ENCODE measurements at regions not wholly inside any gene's neighbourhood (a gene's known extent, or its start where the extent isn't known, plus 50 kb on each side); places are given as distances from the start of the nearest gene placed in this dataset.
A peak's percentile ranks its signal among the peaks of the same experiment; 100 is the strongest.

- DNase-seq (ENCODE audit: low read depth) (no peak), FAIRE-seq (no peak)
- no peaks in the 10 kb centered on the region for H3K4me1 Mint-ChIP-seq (ENCODE audit: low read depth, unreplicated experiment)
- no peaks in the 10 kb centered on the region for H4K20me1 ChIP-seq (ENCODE audit: insufficient read depth, low read length)
- H2AFZ ChIP-seq (ENCODE audit: low read depth, low read length) = no peak overlapping the region
- no peaks in the 10 kb centered on the region for H3K79me2 ChIP-seq (ENCODE audit: insufficient read depth, low read length)
- peaks cover 5% of the 10 kb centered on the region for H3K4me1 ChIP-seq (ENCODE audit: insufficient read depth, low read length)
- H3K36me3 ChIP-seq (ENCODE audit: insufficient read depth, low read length) = no peaks in the 10 kb centered on the region
- peaks cover 20% of the 10 kb centered on the region for H3K27me3 Mint-ChIP-seq (ENCODE audit: low read depth, unreplicated experiment)
- H3K36me3 Mint-ChIP-seq (ENCODE audit: low read depth, unreplicated experiment) = peaks cover 5% of the 10 kb centered on the region
- no peak for TF ChIP-seq EZH2 (IDR thresholded peaks at IDR 0.05; ENCODE audit: insufficient read depth, low read length)
- no peak for TF ChIP-seq CTCF (IDR thresholded peaks at IDR 0.05; ENCODE audit: insufficient read depth, low read depth, low read length)
- H3K4me3 Mint-ChIP-seq (ENCODE audit: unreplicated experiment) = no peak overlapping the region
- peaks cover 6% of the 10 kb centered on the region for H3K9me3 Mint-ChIP-seq (ENCODE audit: unreplicated experiment)
- H3K27me3 ChIP-seq (ENCODE audit: insufficient read depth, low read length) = no peaks in the 10 kb centered on the region
- H3K27ac Mint-ChIP-seq (ENCODE audit: unreplicated experiment) = no peak overlapping the region
- no peak overlapping the region for H3K9ac ChIP-seq (ENCODE audit: low read length)
- H3K9me3 ChIP-seq (ENCODE audit: insufficient read depth, low read depth, low read length) = no peaks in the 10 kb centered on the region
- no peak overlapping the region for H3K4me3 ChIP-seq (ENCODE audit: insufficient read depth, low read depth, low read length)
- no peak overlapping the region for H3K27ac ChIP-seq (ENCODE audit: low read depth, low read length)
- H3K4me2 ChIP-seq (ENCODE audit: low read length) = no peak overlapping the region
These were observed 248.7 kb downstream of the MN1 start for GRCh38 chr22:27552863-27553262.

DNA sequence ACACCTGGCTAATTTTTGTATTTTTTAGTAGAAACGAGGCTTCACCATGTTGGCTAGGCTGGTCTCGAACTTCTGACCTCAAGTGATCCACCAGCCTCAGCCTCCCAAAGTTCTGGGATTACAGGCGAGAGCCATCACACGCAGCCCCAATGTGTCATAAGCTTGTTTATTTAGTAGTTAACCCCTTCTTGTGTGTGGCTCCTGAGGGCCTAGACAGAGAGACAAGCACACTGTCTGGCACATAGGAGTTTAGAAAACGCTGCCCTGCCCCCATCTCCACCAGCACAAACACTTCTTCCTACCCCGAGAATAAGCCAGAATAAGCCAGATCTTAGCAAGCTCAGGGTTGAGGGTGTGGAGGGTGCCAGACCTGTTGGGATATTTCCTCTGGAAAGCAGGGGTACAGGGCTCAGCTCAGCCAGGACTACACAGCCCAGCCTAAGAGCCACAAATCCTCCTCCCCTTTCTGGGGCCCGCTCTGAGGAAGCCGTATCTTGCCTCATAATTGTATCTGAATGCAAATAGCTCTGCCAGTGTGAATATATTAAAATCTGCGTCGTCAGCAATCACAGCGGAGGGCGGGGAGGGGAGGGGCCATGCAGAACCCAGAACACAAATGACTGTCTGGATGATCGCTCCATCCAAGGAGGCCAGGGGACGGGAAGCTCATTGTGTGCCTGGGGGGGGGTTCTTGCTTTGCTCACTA lies 247.3 kb downstream of the MN1 start:
- H3K27ac Mint-ChIP-seq (ENCODE audit: unreplicated experiment) = no peak overlapping the region
- H3K27ac ChIP-seq (ENCODE audit: low read depth, low read length) = no peak overlapping the region
- TF ChIP-seq CTCF (IDR thresholded peaks at IDR 0.05; ENCODE audit: insufficient read depth, low read depth, low read length) (no peak), EZH2 (IDR thresholded peaks at IDR 0.05; ENCODE audit: insufficient read depth, low read length) (no peak)
- H3K79me2 ChIP-seq (ENCODE audit: insufficient read depth, low read length) = no peaks in the 10 kb centered on the region
- FAIRE-seq (no peak), DNase-seq (ENCODE audit: low read depth) (peak; percentile 49)
- H3K4me1 Mint-ChIP-seq (ENCODE audit: low read depth, unreplicated experiment) = no peaks in the 10 kb centered on the region
- no peak overlapping the region for H3K4me3 Mint-ChIP-seq (ENCODE audit: unreplicated experiment)
- H3K36me3 Mint-ChIP-seq (ENCODE audit: low read depth, unreplicated experiment) = peaks cover 5% of the 10 kb centered on the region
- peak overlapping the region; percentile 52 for H2AFZ ChIP-seq (ENCODE audit: low read depth, low read length)
- no peaks in the 10 kb centered on the region for H3K9me3 ChIP-seq (ENCODE audit: insufficient read depth, low read depth, low read length)
- peaks cover 6% of the 10 kb centered on the region for H3K9me3 Mint-ChIP-seq (ENCODE audit: unreplicated experiment)
- no peaks in the 10 kb centered on the region for H4K20me1 ChIP-seq (ENCODE audit: insufficient read depth, low read length)
- H3K27me3 ChIP-seq (ENCODE audit: insufficient read depth, low read length) = no peaks in the 10 kb centered on the region
- H3K27me3 Mint-ChIP-seq (ENCODE audit: low read depth, unreplicated experiment) = peaks cover 22% of the 10 kb centered on the region
- peak overlapping the region; percentile 38 for H3K4me2 ChIP-seq (ENCODE audit: low read length)
- H3K9ac ChIP-seq (ENCODE audit: low read length) = no peak overlapping the region
- peaks cover 5% of the 10 kb centered on the region for H3K4me1 ChIP-seq (ENCODE audit: insufficient read depth, low read length)
- no peak overlapping the region for H3K4me3 ChIP-seq (ENCODE audit: insufficient read depth, low read depth, low read length)
- no peaks in the 10 kb centered on the region for H3K36me3 ChIP-seq (ENCODE audit: insufficient read depth, low read length)

GRCh38 chr22:27554841-27555456 lies 246.6 kb downstream of the MN1 start:
- Histone ChIP-seq H2AFZ (ENCODE audit: low read depth, low read length) (no peak overlapping the region), H3K27ac (ENCODE audit: low read depth, low read length) (no peak overlapping the region)
- no peak overlapping the region for H3K4me3 Mint-ChIP-seq (ENCODE audit: unreplicated experiment)

More at GRCh38 chr22:27554841-27555456, 246.6 kb downstream of the MN1 start:
- Histone ChIP-seq H4K20me1 (ENCODE audit: insufficient read depth, low read length) (no peaks in the 10 kb centered on the region), H3K9ac (ENCODE audit: low read length) (no peak overlapping the region), H3K27me3 (ENCODE audit: insufficient read depth, low read length) (no peaks in the 10 kb centered on the region), H3K4me1 (ENCODE audit: insufficient read depth, low read length) (peaks cover 5% of the 10 kb centered on the region), H3K79me2 (ENCODE audit: insufficient read depth, low read length) (no peaks in the 10 kb centered on the region), H3K4me3 (ENCODE audit: insufficient read depth, low read depth, low read length) (no peak overlapping the region), H3K4me2 (ENCODE audit: low read length) (peak overlapping the region; percentile 38), H3K9me3 (ENCODE audit: insufficient read depth, low read depth, low read length) (no peaks in the 10 kb centered on the region), H3K36me3 (ENCODE audit: insufficient read depth, low read length) (no peaks in the 10 kb centered on the region)
- H3K4me1 Mint-ChIP-seq (ENCODE audit: low read depth, unreplicated experiment) = no peaks in the 10 kb centered on the region
- no peak for FAIRE-seq
- peak overlapping the region; percentile 54 for H3K27ac Mint-ChIP-seq (ENCODE audit: unreplicated experiment)
- peaks cover 6% of the 10 kb centered on the region for H3K9me3 Mint-ChIP-seq (ENCODE audit: unreplicated experiment)
- peak; percentile 32 for DNase-seq (ENCODE audit: low read depth)
- peaks cover 4% of the 10 kb centered on the region for H3K36me3 Mint-ChIP-seq (ENCODE audit: low read depth, unreplicated experiment)
- H3K27me3 Mint-ChIP-seq (ENCODE audit: low read depth, unreplicated experiment) = peaks cover 20% of the 10 kb centered on the region
- no peak for TF ChIP-seq EZH2 (IDR thresholded peaks at IDR 0.05; ENCODE audit: insufficient read depth, low read length)
- TF ChIP-seq CTCF (IDR thresholded peaks at IDR 0.05; ENCODE audit: insufficient read depth, low read depth, low read length) = no peak

Data from astrocyte (in vitro differentiated cells and primary cell).